NCI-H82 treated with DMSO at 0.1 percent for 48 hours (cell line): ENCODE measurements at regions not wholly inside any gene's neighbourhood (a gene's known extent, or its start where the extent isn't known, plus 50 kb on each side); places are given as distances from the start of the nearest gene placed in this dataset.

Experiments used
- DNase-seq: peaks from one replicate; lab custom pipeline; 2025; ENCODE audit not compliant: unreplicated experiment; lab: John Stamatoyannopoulos, UW

- DNase-seq: no peak
Observed at GRCh38 chr5:129322968-129323367, 137.1 kb upstream of the ADAMTS19 start.

DNA sequence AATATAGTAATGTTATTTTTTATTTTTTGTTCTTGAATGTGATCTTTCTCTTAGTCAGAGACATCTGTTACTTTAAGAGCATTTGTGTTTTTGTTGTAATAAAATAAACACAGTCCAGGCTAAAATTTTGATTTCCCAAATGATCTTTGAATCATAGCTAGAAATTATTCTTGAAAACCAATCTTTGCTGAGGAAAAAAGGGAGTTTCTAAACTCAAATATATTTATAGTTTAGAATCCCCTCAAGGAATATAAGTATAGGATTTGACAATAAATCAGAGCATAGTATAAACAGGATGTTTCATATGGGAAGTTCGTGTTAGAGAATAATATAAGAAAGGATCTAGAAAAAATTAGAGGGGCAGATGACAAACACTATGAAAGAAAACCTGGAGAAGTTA is 118.8 kb upstream of the ADAMTS19 start:
- DNase-seq: no peak

DNA sequence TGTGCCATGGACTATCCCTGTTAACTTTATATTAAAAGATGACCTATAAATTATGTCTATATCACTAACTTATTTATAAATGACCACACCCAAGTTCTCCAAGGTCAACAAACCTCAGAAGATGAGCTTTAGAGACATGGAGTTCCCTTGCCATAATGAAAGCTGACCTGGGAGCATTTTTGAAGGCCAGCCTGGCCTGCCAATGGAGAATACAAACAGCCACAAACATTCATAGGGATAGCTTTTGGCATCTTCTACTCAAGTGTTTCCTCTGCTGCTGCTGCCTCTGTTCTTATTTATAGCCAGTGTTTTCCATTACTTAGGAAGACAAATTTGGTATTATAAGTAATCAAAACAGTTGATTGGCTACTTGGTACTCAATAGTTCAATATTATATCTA is 117.3 kb upstream of the ADAMTS19 start:
- DNase-seq: no peak

DNA sequence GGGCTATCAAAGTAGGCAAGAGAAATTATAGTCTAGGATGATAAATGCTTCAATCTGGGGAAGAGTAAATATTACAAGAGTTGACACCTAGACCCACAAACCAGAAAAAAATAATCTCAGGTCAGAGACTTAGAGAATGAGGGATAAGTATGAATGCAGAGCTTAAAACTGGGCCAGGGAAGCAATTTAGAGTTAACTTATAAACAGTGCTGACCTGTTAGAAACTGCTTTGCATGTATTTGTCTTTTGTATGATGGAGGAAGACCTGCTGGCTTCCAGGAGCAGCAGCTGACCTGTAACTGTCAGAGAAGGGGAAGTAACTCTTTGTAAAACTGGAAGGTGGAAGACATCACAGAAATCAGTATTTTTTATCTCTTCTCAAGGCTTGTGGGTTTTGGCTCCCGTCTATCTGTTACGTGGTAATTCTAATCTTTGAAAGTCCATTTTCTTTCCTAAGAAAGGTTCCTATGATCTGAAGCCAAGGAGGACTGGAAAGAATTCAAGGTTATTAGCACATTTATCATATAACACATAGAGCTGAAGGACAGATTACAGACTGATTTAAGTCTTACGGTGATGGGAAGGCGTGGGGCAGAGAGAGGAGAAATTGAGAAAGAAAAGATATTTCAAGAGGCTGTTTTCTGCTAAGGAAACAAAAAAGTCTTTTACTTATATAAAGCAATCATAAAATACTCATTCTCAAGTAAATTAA is 114.7 kb upstream of the ADAMTS19 start:
- DNase-seq: no peak

GRCh38 chr5:129356846-129357245 is 103.3 kb upstream of the ADAMTS19 start:
- no peak for DNase-seq

DNA sequence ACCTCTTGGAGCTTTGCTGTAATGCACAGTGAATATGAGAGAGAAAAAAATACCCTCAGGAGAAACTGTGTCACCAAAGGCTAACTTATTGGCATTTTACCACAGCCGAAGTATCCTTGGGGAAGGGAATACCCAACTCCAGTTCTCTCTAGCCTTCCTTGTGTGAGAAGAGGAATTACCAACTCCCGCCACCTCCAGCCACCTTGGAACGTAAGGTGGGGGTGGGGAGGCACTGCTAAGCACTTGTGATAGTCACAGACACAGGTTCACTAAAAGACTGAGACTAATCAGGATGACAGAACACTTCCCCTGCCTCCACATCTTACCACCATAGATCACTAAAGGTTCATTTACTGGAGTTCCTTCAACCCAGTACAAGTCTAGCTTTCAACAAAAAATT is 102.0 kb upstream of the ADAMTS19 start:
- DNase-seq: no peak

- DNase-seq: no peak
Observed at GRCh38 chr5:129359450-129359849, 100.6 kb upstream of the ADAMTS19 start.

DNA sequence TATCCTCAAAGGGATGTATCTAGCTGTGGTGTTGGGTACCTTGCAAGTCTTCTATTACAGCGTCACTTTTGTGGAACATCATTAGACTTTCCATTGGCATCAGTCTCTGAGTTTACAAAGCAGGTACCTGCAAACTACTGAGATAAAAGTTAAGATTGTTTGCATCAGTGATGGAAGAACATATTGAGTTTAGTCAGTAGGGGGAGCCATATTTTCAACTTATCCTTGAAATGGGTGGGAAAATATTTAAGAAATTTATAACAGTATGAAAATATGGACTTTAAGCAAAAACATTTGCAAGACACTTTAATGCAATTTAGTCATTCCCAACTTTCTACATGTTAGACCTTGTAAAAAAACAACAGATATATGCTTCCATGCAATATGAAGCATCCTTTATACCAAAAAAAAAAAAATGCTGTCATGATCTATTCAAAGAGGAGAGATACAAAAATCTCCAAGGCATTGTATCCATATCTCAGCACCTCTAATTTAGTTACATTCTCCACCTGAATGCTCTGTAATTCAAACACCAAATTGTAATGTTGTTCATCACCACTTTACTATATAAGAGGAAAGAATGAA is 98.6 kb upstream of the ADAMTS19 start:
- no peak for DNase-seq

DNA sequence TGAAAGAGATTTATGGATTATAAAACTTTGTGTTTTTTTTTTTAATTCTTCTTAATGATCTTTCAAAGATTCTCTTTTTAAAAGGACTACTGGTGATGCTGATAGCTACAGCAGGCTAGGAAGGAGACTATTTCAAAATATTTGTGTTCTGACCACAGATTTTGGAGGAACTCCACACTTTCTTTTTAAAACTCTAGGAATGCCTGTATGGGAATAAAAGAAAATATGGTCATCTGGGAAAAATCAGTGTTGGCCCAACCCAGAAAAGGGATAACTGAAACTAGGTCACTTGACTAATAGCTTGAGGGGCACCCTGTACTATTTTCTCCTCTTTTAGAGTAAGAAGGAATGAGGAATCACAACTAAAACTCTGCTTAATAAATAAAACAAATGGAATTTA is 97.6 kb upstream of the ADAMTS19 start:
- no peak for DNase-seq

DNA sequence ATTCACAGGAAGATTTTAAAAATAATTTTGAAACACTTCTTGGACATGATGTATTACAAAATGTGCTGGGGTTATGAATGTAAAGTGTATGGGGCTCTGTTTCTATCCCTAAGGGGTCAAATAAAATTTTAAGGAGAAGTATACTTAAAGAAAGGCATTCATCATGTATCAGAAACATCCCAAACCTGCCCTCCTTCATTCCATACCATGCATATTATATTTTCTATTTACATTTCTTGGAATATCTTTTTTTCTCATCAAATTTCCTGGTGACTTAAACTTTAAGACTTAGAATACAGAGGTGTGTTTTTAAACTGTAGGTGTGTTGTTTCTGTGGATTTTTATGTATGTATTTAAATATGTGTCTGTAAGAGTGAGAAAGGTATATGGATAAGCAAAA is 96.1 kb upstream of the ADAMTS19 start:
- DNase-seq: no peak

DNA sequence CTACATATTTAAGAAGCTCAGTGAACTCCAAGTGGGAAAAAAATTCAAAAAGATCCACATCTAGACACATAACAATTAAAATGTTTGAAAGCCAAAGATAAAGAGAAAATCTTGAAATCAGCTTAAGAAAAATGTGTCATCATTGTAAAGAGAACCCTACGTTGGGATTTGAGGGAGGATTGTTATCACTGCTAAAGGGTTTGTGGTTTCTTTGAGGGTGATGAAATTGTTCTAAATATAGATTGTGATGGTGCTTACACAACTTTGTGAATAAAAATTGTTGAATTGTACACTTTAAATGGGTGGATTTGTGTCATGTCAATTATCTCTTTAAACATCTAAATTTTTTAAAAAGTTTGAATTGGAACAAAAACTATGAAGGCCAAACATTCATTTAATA is 92.2 kb upstream of the ADAMTS19 start:
- no peak for DNase-seq

DNA sequence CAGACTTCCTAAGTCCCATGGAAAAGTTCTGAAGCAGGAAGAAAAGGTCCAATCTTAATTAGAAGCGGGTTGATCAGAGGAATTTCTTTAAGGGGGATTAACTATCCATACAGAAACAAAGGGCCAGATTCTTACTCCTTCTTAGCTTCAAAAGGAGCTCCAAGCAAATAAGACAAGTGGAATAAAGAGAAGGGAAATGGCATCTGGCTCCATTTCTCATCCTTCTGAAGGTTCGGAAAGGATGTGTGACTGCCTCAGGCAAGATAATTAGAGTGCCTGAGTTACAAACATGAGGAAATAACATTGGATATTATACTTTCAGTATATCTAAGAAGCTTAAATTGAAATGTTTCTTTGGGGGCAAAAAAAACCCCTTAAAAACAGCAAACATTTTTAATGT is 88.1 kb upstream of the ADAMTS19 start:
- DNase-seq: no peak

- DNase-seq: peak; percentile 4
Observed at GRCh38 chr5:129377504-129377903, 82.6 kb upstream of the ADAMTS19 start.

- no peak for DNase-seq
Observed at GRCh38 chr5:129378961-129379360, 81.1 kb upstream of the ADAMTS19 start.

DNA sequence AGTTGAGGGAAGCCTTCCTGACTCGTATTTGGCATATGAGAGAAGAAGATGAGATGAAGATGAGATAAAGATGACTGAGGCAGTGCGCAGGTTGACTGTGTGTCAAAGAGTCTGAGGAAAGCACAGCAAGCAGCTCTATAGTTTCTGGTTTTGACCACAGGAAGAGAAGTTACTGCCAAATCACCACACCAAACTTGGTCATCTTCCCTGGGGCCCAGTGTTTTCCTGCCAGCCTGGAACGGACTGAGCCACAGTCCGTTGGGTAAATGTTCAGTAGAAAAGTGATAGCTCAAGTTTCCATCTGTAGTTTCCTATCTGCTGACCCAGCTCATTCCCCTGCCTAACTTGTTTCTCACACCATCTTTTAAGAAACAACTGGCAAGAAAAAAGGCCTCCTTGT is 80.7 kb upstream of the ADAMTS19 start:
- DNase-seq: no peak

DNA sequence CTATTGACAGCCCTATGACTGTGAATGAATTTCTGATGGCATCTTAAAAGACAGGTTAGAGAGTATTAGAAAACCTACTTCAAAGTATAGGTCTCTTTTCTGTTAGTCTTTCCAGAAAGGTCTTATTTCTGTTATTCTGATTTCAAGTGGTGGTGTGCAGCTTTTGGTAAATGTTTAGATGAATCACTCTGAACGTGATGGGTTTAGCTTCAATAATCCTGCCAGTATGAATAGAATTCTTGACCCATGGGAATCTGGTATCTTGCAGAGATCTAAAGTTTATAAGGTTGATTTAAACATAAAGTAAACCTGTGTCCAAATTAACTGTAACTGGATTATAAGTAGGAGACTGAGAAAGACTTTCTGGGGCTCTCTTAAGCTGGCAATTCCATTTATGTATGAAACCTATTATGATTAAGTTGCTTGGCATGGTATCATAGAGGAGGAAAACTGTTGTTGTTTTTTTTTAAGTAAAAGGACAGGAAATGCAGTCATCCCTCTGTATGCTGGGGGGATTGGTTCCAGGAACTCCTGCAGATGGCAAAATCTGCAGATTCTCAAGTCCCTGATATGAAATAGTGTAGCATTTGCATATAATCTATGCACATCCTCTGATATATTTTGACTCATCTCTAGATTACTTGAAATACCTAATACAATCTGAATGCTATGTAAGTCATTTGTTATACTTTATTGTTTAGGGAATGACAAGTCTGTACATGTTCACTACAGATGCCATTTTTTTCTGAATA is 77.0 kb upstream of the ADAMTS19 start:
- DNase-seq: no peak

GRCh38 chr5:129384193-129384592 is 75.9 kb upstream of the ADAMTS19 start:
- DNase-seq: no peak

DNA sequence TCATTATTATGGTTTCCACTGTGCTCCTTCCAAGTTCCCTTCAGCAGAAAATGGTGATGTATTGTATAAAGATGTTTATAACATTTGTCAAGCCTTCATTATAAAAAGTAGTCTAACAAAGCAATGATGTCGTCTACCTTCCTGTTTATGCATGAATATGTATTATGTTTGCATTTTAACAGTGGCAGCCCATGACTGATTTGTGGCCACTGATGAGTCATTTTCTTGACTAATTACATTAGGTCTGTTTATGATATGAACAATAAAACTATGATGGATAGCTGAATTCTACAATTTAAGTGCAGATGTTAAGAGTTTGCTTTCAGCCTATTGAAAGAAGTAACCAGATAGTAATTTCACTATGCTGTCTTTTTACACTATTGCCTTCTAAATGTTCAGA is 75.4 kb upstream of the ADAMTS19 start:
- no peak for DNase-seq

- DNase-seq: no peak
Observed at GRCh38 chr5:129387944-129388343, 72.2 kb upstream of the ADAMTS19 start.

- no peak for DNase-seq
Observed at GRCh38 chr5:129392681-129393080, 67.4 kb upstream of the ADAMTS19 start.

- DNase-seq: no peak
Observed at GRCh38 chr5:129395247-129395646, 64.9 kb upstream of the ADAMTS19 start.

DNA sequence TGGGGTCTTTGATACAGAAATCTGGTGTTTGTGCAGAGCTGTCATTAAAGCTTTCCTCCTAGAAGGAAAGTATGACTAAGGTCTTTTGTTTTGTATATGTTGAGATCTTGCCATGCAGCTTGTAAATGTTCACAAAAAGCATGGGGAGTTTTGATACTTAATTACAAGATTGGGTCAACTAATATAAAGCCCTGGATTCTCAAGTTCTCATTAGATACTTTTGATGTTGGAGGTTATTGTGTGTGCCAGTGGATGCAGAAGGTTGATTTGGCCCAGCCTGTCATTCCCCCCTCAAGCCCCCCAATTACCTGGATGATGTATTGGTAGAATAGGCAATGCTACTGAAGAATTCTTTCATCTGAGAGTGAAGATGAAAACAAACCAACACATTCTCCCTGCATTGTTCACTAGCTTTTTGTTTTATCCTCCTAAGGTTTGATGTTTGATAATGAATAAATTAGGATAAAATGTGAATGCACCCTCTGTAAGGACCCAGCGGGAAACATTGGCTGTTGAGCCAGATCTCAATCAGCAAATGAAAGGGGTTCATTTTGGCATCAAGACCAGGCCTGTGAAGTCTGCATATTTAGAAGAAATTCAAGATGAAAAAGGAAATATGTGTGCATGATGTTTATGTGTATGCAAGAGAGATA is 61.9 kb upstream of the ADAMTS19 start:
- DNase-seq: no peak
